MCF 10A (cell line): ENCODE measurements at regions not wholly inside any gene's neighbourhood (a gene's known extent, or its start where the extent isn't known, plus 50 kb on each side); places are given as distances from the start of the nearest gene placed in this dataset.

Source experiments
- BruUV-seq: library from RNA; stranded (reverse); fragments of 400-500 nt; replicated peaks from 2 replicates; lab custom pipeline; 2021; lab: Mats Ljungman, UMichigan
- CTCF ChIA-PET: fragments of 300-600 bp; sonication (Branson Sonifier 250); formaldehyde crosslinking; extraction: SDS; loops from one replicate; lab custom pipeline; 2021; ENCODE audit warnings: antibody characterized with exemption, inconsistent platforms; lab: Yijun Ruan, JAX
- POLR2A ChIA-PET: fragments of 300-600, 350-650 bp; sonication (Branson Sonifier 250); formaldehyde crosslinking; extraction: SDS; loops from one replicate; lab custom pipeline; 2020; ENCODE audit warnings: antibody characterized with exemption, inconsistent platforms; lab: Yijun Ruan, JAX
- DNase-seq: peaks from one replicate; pipeline ENCODE4 v3.0.0-alpha.2; 2018; ENCODE audit not compliant: unreplicated experiment
- H3K27ac Mint-ChIP-seq: one replicate; pipeline ENCODE4 v1.8.0; 2022; ENCODE audit warnings: mild to moderate bottlenecking, low read depth, mixed read lengths; ENCODE audit not compliant: unreplicated experiment
- H3K27me3 Mint-ChIP-seq: one replicate; pipeline ENCODE4 v1.8.0; 2022; ENCODE audit warnings: mixed read lengths; ENCODE audit not compliant: insufficient read depth, unreplicated experiment
- H3K36me3 Mint-ChIP-seq: one replicate; pipeline ENCODE4 v1.8.0; 2022; ENCODE audit warnings: mild to moderate bottlenecking, moderate library complexity, mixed read lengths; ENCODE audit not compliant: insufficient read depth, unreplicated experiment
- H3K4me1 Mint-ChIP-seq: one replicate; pipeline ENCODE4 v1.8.0; 2022; ENCODE audit warnings: mixed read lengths; ENCODE audit not compliant: insufficient read depth, unreplicated experiment
- H3K4me3 Mint-ChIP-seq: one replicate; pipeline ENCODE4 v1.8.0; 2022; ENCODE audit warnings: mild to moderate bottlenecking, moderate library complexity, mixed read lengths; ENCODE audit not compliant: unreplicated experiment
- H3K9me3 Mint-ChIP-seq: one replicate; pipeline ENCODE4 v1.8.0; 2022; ENCODE audit warnings: mixed read lengths; ENCODE audit not compliant: unreplicated experiment
- intact Hi-C: fragments of 100-400 bp; cut with micrococcal nuclease; formaldehyde crosslinking; loops from 2 replicates; pipeline ENCODE4 v1.14.1; 2022
- TF ChIP-seq, protein P1 (sequence below): fragments of 200-600 bp; IDR thresholded peaks from one replicate; pipeline ENCODE4 v1.8.0; 2022; ENCODE audit warnings: antibody characterized with exemption, mild to moderate bottlenecking; ENCODE audit not compliant: unreplicated experiment

DNA sequence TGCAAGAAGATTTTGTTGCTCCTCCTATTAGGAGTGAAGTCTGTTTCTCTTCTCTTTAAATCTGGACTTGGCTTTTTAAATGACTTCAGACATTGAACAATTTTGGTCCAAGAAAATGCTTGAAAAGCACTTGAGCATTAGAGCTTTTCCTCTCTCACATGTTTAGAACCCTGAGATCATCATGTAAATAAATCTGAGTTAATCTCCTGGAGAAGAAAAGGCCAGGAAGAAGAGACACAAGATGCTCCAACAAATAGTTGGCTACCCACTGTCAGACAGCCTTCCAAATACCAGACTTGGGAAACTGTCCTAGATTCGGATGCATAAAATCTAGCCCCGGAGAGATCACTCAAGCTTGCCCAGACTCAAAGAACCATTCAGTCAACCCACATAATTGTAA lies 1353.1 kb upstream of the ADGRL4 start:
- ChIA-PET CTCF (no interaction called here), POLR2A (no interaction called here)
- TF ChIP-seq, protein P1, sequence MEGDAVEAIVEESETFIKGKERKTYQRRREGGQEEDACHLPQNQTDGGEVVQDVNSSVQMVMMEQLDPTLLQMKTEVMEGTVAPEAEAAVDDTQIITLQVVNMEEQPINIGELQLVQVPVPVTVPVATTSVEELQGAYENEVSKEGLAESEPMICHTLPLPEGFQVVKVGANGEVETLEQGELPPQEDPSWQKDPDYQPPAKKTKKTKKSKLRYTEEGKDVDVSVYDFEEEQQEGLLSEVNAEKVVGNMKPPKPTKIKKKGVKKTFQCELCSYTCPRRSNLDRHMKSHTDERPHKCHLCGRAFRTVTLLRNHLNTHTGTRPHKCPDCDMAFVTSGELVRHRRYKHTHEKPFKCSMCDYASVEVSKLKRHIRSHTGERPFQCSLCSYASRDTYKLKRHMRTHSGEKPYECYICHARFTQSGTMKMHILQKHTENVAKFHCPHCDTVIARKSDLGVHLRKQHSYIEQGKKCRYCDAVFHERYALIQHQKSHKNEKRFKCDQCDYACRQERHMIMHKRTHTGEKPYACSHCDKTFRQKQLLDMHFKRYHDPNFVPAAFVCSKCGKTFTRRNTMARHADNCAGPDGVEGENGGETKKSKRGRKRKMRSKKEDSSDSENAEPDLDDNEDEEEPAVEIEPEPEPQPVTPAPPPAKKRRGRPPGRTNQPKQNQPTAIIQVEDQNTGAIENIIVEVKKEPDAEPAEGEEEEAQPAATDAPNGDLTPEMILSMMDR: no peak
- Mint-ChIP-seq H3K27me3 (no peaks in the 10 kb centered on the region), H3K27ac (no peak overlapping the region), H3K4me1 (no peaks in the 10 kb centered on the region), H3K36me3 (no peaks in the 10 kb centered on the region), H3K9me3 (peaks cover 6% of the 10 kb centered on the region), H3K4me3 (no peak overlapping the region)
- no peak for DNase-seq
- intact Hi-C loops: no loop called here
- BruUV-seq: no TSS peak

DNA sequence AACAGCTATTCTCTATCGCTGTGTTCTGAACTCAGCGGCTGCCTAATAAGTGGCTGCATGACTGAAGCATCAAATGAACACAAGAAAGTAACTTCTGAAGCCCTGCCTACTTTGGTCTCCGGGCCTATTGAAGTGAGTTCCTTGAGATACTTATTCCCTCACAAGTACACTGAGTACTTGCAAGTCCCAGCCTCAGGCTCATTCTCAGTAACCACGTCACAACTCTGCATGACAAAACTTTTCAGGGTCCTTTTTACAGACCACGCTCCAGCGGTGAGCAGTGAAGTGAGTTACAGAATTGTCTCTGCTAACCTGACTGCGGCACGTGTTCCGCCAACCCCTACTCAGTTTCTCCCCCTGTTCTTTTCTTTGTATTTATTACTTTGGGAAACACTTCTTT lies 1342.7 kb upstream of the ADGRL4 start:
- TF ChIP-seq, protein P1: no peak
- intact Hi-C loops: no loop called here
- ChIA-PET CTCF (no interaction called here), POLR2A (no interaction called here)
- Mint-ChIP-seq H3K9me3 (no peaks in the 10 kb centered on the region), H3K4me1 (no peaks in the 10 kb centered on the region), H3K4me3 (no peak overlapping the region), H3K27ac (no peak overlapping the region), H3K27me3 (no peaks in the 10 kb centered on the region), H3K36me3 (no peaks in the 10 kb centered on the region)
- no TSS peak for BruUV-seq
- DNase-seq: no peak

DNA sequence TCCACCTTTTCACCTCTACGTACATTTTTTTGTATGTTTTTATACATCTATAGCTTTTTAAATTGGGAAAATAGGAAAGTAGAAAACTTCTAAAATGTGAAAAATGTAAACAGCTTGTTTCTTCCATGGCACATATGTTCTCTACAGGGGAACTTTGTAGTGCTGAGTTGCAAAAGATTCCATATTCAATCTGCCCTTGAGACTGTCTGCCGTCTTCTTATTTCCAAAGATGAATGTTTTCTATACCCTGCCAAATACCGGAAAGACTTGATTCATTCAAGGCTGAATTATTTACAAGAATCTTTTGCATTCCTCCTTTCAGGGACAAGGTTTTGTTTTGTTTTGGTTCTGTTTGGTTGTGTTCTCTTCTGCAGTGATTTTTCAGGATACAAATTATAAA lies 1334.5 kb upstream of the ADGRL4 start:
- Mint-ChIP-seq H3K4me3 (no peak overlapping the region), H3K27ac (no peak overlapping the region), H3K4me1 (no peaks in the 10 kb centered on the region), H3K27me3 (no peaks in the 10 kb centered on the region), H3K9me3 (peaks cover 7% of the 10 kb centered on the region), H3K36me3 (no peaks in the 10 kb centered on the region)
- intact Hi-C loops: no loop called here
- BruUV-seq: no TSS peak
- ChIA-PET POLR2A (no interaction called here), CTCF (interaction anchor here (0.6 kb wide), 1 partner anchor 194 kb away, joined by 4 read pairs; no protein-coding TSS in a partner anchor)
- TF ChIP-seq, protein P1: no peak
- no peak for DNase-seq

DNA sequence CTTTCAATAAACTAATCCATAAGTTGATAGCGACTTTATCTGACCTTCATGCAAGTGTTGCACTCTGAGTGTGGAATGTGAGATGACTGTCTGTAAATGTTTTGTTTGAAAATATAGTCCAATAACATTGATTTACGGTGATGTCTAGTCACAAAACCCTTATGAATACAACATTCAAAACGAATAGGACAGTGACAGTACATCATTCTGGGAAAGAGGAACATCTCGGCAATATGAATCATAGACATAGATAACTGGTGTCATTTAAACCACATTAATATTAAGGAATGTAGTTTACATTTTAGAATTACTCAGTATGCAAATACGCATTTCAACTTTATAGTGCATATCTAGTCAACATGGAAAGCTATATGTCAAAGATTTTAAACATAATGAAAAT lies 1311.6 kb upstream of the ADGRL4 start:
- no peaks in the 10 kb centered on the region for H3K4me1 Mint-ChIP-seq
- no peak overlapping the region for H3K27ac Mint-ChIP-seq
- TF ChIP-seq, protein P1: no peak
- BruUV-seq: no TSS peak
- H3K4me3 Mint-ChIP-seq: no peak overlapping the region
- H3K36me3 Mint-ChIP-seq: no peaks in the 10 kb centered on the region
- ChIA-PET CTCF (no interaction called here), POLR2A (no interaction called here)
- H3K27me3 Mint-ChIP-seq: no peaks in the 10 kb centered on the region
- DNase-seq: no peak
- intact Hi-C loops: no loop called here
- no peaks in the 10 kb centered on the region for H3K9me3 Mint-ChIP-seq
